Keratinocyte (primary cell): ENCODE measurements at regions not wholly inside any gene's neighbourhood (a gene's known extent, or its start where the extent isn't known, plus 50 kb on each side); places are given as distances from the start of the nearest gene placed in this dataset.

Source experiments
- DNase-seq: peaks from one replicate; pipeline ENCODE4 v3.0.0-alpha.2; 2011; ENCODE audit warnings: low read depth, missing footprints, low spot score
- FAIRE-seq: peaks from 2 replicates; lab custom pipeline; 2011; peaks lifted over from hg19 to GRCh38; lab: Jason Lieb, UNC
- H2AFZ ChIP-seq: 2 replicates; pipeline ENCODE4 v1.6.0; 2012; ENCODE audit warnings: low read length, control low read depth, inconsistent platforms; ENCODE audit not compliant: control insufficient read depth
- H3K27ac ChIP-seq: 2 replicates; pipeline ENCODE4 v1.5.1; 2011; ENCODE audit warnings: low read length; ENCODE audit not compliant: control insufficient read depth, insufficient read depth
- H3K27me3 ChIP-seq: 3 replicates; pipeline ENCODE4 v1.6.0; 2011; ENCODE audit warnings: low read length; ENCODE audit not compliant: control insufficient read depth, insufficient read depth; ENCODE audit errors: extremely low read depth
- H3K36me3 ChIP-seq, 2 experiments: 2 replicates in 1 of 2; 3 replicates in 1 of 2; pipeline ENCODE4 v1.5.1; 2011; ENCODE audit warnings: low read length in 2 of 2, mild to moderate bottlenecking in 1 of 2; ENCODE audit not compliant: control insufficient read depth in 2 of 2, insufficient read depth in 2 of 2; ENCODE audit errors: extremely low read depth in 1 of 2
- H3K4me1 ChIP-seq: 3 replicates; pipeline ENCODE4 v1.5.1; 2011; ENCODE audit warnings: low read length; ENCODE audit not compliant: control insufficient read depth, insufficient read depth; ENCODE audit errors: extremely low read depth
- H3K4me2 ChIP-seq: 3 replicates; pipeline ENCODE4 v1.6.0; 2011; ENCODE audit warnings: low read depth, low read length; ENCODE audit not compliant: control insufficient read depth, insufficient read depth; ENCODE audit errors: extremely low read depth
- H3K4me3 ChIP-seq, 3 experiments: fragments of 200-600 bp in 1 of 3; sonication (generic) in 1 of 3; 2 replicates in 2 of 3; 3 replicates in 1 of 3; pipeline ENCODE4 v1.5.1; 2011 to 2016; ENCODE audit warnings: low read length in 3 of 3, mild to moderate bottlenecking in 3 of 3, control low read depth in 2 of 3, inconsistent platforms in 1 of 3, low read depth in 1 of 3, mixed read lengths in 1 of 3, mixed run types in 1 of 3, moderate library complexity in 1 of 3; ENCODE audit not compliant: control insufficient read depth in 2 of 3, insufficient read depth in 2 of 3; ENCODE audit errors: extremely low read depth in 1 of 3
- H3K79me2 ChIP-seq: 2 replicates; pipeline ENCODE4 v1.6.0; 2012; ENCODE audit warnings: low read length; ENCODE audit not compliant: control insufficient read depth, insufficient read depth
- H3K9ac ChIP-seq: 3 replicates; pipeline ENCODE4 v1.6.0; 2011; ENCODE audit warnings: low read length; ENCODE audit not compliant: control insufficient read depth, insufficient read depth; ENCODE audit errors: extremely low read depth
- H3K9me1 ChIP-seq: 3 replicates; pipeline ENCODE4 v1.6.0; 2011; ENCODE audit warnings: low read length; ENCODE audit not compliant: control insufficient read depth, insufficient read depth; ENCODE audit errors: extremely low read depth
- H3K9me3 ChIP-seq: 2 replicates; pipeline ENCODE4 v1.5.1; 2012; ENCODE audit warnings: low read depth, low read length; ENCODE audit not compliant: control insufficient read depth
- H4K20me1 ChIP-seq: 3 replicates; pipeline ENCODE4 v1.6.0; 2011; ENCODE audit warnings: low read length; ENCODE audit not compliant: control insufficient read depth, insufficient read depth; ENCODE audit errors: extremely low read depth
- EZH2 ChIP-seq: IDR thresholded peaks from one replicate; pipeline ENCODE4 v1.6.1; 2012; ENCODE audit warnings: inconsistent platforms, mild to moderate bottlenecking, low read length, moderate library complexity
- dilution Hi-C: fragments of 300-500 bp; cut with MboI; formaldehyde crosslinking; loops from one replicate; pipeline ENCODE4 v1.7.0; 2020; ENCODE audit warnings: low sequenced_read_pairs; ENCODE audit not compliant: extremely low pct_ligation_motif_present
- TF ChIP-seq, protein P1 (sequence below), 3 experiments: IDR thresholded peaks in 1 of 3; conservative IDR thresholded peaks in 1 of 3; optimal IDR thresholded peaks in 1 of 3; 2 replicates in 2 of 3; 3 replicates in 1 of 3; pipeline versions ENCODE3 to v1.5.1; 2011; ENCODE audit warnings: low read length in 3 of 3, mild to moderate bottlenecking in 3 of 3, moderate library complexity in 2 of 3, control low read depth in 1 of 3, inconsistent platforms in 1 of 3; ENCODE audit not compliant: insufficient read depth in 2 of 3; ENCODE audit errors: extremely low read depth in 1 of 3

DNA sequence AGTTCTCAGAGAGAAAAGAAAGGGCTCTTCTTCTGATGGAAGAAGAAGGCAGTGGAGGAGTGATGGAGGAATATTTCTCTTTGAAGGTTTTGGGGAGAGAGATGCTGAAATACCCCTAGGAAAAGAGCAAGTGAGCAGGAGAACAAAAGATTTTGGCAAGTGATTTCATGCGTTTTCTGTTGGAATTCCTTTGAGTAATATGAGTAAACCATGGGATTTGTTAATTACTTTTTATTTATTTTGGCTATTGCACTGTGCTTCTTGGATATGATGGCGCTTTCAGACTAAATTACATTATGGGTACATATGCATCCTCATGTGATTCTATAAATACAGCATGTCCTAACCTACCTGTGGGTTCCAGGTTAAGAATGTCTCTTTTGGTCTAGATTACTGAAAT lies 210.1 kb upstream of the PTGFR start:
- no peak for DNase-seq
- Histone ChIP-seq H3K27ac (no peak overlapping the region), H2AFZ (no peak overlapping the region), H4K20me1 (no peaks in the 10 kb centered on the region), H3K36me3 (no peaks in the 10 kb centered on the region), H3K4me2 (no peak overlapping the region), H3K79me2 (no peaks in the 10 kb centered on the region), H3K9ac (no peak overlapping the region), H3K9me1 (no peaks in the 10 kb centered on the region), H3K4me1 (no peaks in the 10 kb centered on the region), H3K4me3 (no peak overlapping the region), H3K27me3 (peaks cover 4% of the 10 kb centered on the region), H3K9me3 (no peaks in the 10 kb centered on the region)
- no peak for FAIRE-seq
- dilution Hi-C loops: no loop called here
- TF ChIP-seq, protein P1, sequence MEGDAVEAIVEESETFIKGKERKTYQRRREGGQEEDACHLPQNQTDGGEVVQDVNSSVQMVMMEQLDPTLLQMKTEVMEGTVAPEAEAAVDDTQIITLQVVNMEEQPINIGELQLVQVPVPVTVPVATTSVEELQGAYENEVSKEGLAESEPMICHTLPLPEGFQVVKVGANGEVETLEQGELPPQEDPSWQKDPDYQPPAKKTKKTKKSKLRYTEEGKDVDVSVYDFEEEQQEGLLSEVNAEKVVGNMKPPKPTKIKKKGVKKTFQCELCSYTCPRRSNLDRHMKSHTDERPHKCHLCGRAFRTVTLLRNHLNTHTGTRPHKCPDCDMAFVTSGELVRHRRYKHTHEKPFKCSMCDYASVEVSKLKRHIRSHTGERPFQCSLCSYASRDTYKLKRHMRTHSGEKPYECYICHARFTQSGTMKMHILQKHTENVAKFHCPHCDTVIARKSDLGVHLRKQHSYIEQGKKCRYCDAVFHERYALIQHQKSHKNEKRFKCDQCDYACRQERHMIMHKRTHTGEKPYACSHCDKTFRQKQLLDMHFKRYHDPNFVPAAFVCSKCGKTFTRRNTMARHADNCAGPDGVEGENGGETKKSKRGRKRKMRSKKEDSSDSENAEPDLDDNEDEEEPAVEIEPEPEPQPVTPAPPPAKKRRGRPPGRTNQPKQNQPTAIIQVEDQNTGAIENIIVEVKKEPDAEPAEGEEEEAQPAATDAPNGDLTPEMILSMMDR (optimal IDR thresholded peaks at IDR 0.05 in 1 of 3, IDR thresholded peaks at IDR 0.05 in 1 of 3, conservative IDR thresholded peaks at IDR 0.05 in 1 of 3; ENCODE audit: extremely low read depth in 1 of 3, insufficient read depth in 2 of 3, low read length in 3 of 3): no peak
- no peak for TF ChIP-seq EZH2

DNA sequence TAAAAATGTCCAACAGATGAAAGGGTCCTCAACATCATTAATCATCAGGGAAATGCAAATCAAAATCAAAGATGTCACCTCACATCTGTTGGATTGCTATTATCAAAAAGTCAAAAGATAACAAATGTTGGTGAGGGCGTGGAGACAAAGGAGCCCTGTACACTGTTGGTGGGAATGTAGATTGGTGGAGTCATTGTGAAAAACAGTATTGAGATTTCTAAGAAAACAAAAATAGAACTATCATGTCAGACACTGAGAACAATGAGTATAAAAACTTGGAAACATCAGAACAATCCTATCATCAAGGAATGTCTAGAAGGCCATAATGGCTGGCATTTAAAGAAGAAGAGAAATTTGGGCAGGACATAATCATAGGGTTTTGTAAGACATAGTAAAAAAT lies 209.2 kb upstream of the PTGFR start:
- Histone ChIP-seq H2AFZ (no peak overlapping the region), H3K4me2 (no peak overlapping the region), H3K9me3 (no peaks in the 10 kb centered on the region), H3K36me3 (no peaks in the 10 kb centered on the region), H3K27me3 (peaks cover 4% of the 10 kb centered on the region), H3K4me1 (no peaks in the 10 kb centered on the region), H3K9me1 (no peaks in the 10 kb centered on the region), H3K9ac (no peak overlapping the region), H4K20me1 (no peaks in the 10 kb centered on the region), H3K27ac (no peak overlapping the region), H3K79me2 (no peaks in the 10 kb centered on the region), H3K4me3 (no peak overlapping the region)
- dilution Hi-C loops: no loop called here
- no peak for DNase-seq
- FAIRE-seq: no peak
- TF ChIP-seq, protein P1 (optimal IDR thresholded peaks at IDR 0.05 in 1 of 3, IDR thresholded peaks at IDR 0.05 in 1 of 3, conservative IDR thresholded peaks at IDR 0.05 in 1 of 3; ENCODE audit: extremely low read depth in 1 of 3, insufficient read depth in 2 of 3, low read length in 3 of 3): no peak
- TF ChIP-seq EZH2: no peak
